NCI-H748 (cell line): ENCODE measurements at regions not wholly inside any gene's neighbourhood (a gene's known extent, or its start where the extent isn't known, plus 50 kb on each side); places are given as distances from the start of the nearest gene placed in this dataset.
A peak's percentile ranks its signal among the peaks of the same experiment; 100 is the strongest.

Experiments
- DNase-seq: peaks from one replicate; lab custom pipeline; 2025; ENCODE audit not compliant: unreplicated experiment; lab: John Stamatoyannopoulos, UW

DNA sequence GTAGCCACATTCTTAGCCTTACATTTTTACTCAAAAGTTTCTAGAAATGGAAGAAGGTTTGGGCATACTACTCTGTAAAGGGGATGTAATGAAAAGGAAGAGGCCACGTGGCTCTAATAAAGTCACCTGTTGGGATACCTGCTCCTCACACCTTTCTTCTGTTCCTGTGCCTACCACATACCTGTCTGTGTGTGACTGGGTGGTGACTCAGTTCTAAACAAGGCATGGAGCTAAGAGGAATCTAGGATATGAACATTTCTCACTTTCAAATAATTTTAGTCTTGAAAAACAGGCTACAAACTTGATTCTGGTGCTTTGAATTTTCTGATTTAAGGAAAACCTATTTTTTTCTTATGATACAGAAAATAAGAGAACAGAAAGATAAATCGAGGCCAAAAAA, 363.6 kb downstream of the RFPL4B start:
- no peak for DNase-seq

DNA sequence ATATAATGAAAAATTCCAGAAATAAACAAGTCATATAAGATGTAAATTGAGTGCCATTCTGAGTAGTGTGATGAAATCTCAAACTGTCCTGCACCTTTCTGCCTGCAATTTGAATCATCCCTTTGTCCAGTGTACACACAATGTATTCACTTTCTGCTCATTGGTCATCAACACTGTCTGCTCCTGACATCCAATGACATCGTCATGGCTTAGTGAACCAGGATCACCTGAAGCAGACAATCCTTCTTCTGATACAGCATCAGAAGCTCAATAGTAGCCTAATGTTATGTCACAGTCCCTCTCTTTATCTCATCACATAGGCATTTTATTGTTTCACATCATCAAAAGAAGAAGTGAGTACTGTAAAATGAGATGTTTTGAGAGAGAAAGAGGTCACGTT, 366.3 kb downstream of the RFPL4B start:
- DNase-seq = no peak

DNA sequence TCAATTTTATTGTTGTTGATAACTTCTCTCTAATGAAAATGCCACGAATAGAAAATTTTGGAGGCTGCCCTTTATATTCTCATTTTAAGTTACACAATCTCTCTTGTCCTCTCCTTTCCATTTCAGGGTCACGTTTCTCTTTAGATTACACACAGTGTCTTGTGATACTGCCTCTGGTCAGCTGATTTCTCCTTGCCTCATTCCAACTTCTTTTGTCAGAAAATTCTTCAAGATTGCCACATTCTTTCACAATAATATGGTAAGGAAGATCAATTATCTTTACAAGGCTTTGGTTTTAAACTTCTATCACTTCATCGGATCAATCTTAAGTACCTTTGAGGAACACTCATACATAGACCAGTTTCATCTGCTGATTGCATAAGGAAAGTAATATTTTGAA, 370.3 kb downstream of the RFPL4B start:
- DNase-seq = no peak

DNA sequence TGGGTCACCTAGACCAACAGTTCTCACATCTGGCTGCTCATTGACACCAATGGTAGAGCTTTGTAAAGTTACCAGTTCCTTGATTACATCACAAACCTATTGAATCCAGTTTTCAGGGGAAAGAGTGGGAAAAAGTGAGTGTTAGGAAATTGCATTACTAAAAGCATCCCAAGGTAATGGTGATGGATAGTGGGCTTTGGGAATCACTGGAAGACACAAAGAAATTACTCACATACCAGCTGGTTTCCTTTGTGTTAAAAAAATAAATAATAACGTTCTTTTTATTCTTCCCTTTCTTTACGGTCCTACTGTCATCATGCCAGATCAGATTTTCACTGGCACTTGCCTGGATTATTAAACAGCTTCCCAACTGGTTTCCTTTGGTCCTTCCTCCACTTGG, 370.7 kb downstream of the RFPL4B start:
- no peak for DNase-seq

DNA sequence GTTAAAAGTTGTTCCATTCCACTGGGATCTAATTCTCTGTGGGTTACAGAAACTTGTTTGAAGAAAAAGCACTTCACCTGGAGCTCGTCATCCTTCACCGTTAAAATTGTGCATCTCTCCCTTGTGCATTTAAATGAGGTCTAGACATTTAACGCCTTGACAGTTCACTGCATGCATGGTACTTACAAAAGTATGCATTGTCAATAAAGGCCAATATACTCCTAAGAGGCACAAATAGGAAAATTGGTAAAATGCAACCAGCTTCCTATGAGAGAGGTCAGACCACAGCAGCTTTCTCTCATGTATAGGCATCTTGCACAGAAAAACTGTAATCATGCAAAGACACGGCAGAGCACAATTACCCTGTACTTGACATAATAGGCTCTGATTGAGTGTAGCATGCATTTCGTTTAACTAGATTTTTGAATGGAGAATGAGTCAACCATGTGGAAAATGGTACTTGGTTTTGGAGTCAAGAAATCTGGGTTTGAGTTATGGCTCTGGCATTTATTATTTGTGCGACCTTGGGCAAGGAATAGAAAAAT, 378.5 kb downstream of the RFPL4B start:
- no peak for DNase-seq

DNA sequence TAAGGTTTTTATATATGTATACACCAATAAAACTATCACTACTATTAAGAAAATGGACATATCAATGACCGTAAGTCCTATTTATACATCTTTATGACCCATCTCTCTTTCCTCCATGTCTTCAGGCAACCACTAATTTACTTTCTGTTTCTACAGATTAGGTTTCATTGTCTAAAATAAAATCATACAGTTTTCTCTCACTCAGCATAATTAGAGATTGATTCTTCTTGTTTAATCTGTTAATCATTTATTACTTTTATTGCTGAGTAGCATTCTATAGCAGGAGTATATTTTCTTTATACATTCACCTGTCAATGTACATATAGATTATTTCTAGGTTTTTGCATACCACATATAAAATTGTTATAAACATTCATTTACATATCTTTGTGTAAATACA, 388.0 kb downstream of the RFPL4B start:
- no peak for DNase-seq

DNA sequence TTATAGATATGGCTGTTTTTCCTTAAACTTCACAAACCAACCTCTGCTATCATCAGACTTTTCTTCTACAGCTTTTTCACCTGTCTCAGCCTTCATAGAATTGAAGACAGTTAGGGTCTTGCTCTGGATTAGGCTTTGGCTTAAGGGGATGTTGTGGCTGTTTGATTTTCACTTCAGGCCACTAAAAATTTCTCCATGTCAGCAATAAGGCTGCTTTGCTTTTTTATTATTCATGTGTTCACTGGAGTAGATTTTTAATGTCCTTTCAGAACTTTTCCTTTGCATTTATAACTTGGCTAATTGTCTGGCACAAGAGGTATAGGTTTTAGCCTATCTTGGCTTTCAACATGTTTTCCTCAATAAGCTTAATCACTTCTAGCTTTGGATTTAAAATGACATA, 392.6 kb downstream of the RFPL4B start:
- DNase-seq = no peak

DNA sequence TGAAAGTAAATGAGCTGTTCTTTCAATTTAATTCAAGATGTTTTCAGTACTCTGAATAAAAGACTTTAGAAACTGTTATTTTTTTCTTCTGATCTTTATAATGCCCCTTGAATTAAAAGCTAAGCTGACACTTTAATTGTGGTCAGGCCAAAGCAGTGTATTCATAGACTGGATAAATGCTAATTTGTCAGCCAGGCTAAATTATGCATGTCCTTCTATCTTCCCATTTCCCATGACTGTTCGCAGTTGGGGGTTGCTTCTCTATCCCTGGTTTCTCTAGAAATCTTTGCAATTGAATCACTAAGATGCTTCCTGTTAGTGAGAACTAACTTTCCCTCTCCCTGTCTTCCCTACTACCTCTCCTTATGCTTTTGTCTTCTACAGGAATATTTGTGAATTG, 396.2 kb downstream of the RFPL4B start:
- no peak for DNase-seq

DNA sequence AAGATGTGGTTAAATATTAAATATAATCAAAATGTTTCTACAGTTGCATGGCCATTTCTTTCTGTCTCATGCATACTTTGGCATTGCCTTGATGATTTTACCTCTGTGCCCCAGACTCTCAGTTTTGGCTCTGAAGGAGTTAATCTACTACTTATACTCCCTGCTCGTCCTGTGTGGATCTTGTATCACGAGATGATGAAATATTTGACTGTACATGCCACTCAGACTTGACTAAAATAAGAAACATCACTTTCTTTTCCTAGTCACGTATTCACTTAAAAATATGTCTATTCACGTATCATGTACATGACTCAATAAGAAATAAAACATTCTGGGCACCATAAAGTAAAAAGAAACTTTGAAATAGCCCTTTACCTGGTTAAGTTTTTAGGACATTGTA, 397.7 kb downstream of the RFPL4B start:
- DNase-seq = no peak

DNA sequence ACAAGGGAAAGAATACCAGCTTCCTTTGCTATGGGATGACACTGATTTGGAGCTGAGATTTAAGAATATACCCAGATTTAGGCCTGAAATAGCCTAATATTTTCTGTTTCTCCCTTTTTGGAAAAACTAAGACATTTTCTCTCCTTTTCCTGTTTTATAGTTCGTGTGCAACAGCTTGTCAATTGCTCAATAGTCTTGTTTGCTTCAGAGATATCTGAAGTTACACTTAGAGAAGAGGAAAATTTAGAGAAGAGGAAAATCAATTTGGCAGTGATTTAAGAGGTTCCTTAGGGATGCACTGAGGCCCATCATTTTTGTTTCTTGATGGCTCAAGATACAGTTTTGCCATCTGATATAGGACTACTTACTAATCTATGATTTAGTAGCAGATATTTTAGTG, 398.6 kb downstream of the RFPL4B start:
- no peak for DNase-seq

DNA sequence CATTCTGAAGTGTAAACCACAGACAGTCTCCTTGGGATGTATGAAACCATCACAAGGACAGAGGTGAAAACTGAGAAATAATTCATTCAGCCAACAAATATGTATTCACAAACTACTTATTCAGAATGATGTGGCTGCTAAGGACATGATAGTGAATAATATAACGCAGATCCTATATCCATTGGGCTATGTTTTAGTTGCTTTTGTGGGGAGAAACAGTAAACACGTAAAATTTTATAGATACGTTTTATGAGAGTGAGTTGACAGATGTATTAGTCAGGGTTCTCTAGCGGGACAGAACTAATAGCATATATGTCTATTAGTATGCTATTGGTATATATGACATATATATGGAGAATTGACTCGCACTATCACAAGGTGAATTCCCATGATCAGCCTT, 402.5 kb downstream of the RFPL4B start:
- no peak for DNase-seq

DNA sequence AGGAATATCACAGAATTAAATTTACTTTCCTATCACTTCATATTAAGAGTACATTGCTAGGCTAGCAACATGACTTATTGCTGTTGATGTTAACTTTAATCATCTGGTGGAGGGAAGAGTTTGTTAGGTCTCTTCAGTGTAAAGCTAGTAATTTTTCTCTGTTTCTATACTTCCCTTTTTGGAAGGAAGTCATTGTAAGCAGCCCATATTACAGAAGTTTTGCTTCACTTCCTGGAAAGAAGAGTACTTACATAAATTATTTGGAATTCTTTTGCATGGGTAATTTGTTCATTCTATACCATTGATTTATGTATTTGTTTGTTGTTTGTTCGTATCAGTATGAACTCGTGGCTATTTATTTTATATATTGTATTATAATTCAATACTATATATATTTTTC, 405.2 kb downstream of the RFPL4B start:
- DNase-seq = no peak

DNA sequence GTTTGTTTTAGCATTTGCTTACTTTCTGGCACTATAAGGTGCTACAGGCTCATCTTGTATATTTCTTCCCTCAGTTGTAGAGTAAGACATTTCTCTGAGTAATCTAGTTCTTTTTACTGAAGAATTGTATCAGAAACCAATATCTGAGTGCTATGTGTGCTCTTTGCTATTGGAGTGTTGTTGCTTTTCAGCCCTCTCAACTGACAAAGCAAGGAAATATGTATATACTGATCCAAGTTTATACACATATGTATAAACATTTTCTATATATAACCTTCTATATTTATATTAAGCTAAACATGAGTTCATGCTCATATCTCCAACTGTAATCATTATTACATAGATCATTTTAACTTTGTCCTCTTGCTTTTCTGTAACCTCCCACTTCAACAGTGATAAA, 405.7 kb downstream of the RFPL4B start:
- no peak for DNase-seq

DNA sequence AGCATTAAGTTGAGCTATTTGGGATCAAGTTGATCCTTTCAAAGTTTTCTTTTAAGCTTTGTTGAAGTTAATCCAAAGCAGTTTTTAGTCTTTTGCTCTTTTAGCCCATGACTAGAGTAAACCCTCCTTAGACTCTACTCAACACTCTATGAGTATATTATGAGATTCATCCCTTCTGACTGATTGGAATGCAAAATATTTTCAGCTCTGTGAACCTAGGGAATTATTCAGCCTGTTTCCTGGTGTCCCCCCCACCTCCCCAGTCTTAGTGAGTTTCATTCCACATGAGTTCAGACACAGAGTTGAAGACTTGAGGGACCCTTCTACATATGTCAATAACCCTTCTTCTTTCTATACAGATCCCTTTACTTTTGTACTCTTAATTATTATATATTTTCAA, 413.7 kb downstream of the RFPL4B start:
- DNase-seq = no peak

DNA sequence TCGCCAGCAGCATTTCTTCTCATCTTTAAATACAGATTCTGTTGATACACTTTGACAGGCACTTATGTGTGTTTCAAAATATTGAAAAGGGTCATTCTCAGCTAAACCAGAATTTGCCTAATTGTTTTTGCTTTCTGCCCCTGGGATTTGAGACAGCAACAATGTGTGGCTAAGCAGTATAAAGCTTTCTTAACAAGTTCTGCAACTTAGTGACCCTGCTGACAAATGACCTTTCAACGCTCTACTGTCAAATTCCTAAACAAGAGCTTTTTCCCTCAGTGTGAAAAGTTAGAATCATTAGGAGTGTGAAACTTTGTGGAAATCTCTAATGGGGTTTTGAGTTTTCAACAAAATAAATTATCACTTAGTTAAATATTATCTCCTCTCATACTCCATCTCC, 414.6 kb downstream of the RFPL4B start:
- no peak for DNase-seq

DNA sequence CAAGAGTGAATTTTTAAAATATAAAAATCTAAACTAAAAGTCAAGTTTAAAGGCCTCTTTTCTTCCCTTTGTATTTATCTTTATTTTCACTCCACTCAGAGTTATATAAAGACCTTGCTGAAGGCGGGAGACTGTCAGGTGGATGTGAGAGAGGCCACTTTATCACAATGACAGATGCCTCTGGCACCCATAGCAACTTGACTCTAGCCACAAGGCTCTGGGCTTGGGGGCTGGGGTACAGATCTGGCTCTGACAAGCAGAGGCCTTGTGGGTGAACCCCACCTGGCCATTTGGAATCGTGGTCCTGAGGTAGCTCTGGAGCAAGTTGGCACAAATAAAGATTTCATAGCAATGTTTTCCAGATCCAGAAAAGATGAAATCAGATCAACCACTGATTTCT, 417.2 kb downstream of the RFPL4B start:
- no peak for DNase-seq

DNA sequence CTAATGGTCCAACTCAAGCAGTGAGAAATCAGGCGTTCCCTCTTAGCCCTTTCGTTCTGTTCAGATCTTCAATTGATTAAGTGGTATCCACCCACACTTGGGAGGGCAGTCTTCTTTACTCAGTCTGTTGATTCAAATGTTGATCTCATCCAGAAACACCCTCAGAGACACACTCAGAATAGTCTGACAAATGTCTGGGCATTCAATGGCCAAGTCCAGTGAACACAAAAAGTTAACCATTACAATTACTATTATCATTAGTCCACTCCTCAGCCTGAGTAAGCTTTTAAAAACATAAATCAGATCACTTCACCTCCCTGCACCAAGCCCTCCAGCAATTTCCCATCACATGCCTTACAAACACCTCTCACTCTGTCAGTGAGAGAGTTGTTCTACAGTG, 423.2 kb downstream of the RFPL4B start:
- peak; percentile 30 for DNase-seq

DNA sequence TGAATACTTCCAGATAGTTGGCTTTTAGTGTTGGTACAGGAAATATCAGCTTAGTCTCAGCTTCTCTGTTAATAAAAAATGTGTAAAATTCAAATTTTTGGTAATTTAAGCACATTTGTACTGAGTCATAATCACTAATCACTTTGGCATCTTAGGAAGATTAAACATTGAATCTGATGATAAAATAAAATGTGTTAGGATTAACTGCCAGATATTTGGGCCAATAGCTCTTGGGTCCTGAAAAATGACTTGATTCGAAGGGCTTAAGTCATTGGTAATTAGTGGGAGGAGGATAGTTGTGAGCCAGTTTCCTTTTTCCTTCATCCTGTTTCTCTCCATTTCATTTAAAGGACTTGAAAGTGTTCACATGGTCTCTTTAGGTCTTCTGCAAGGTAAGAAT, 426.1 kb downstream of the RFPL4B start:
- no peak for DNase-seq

DNA sequence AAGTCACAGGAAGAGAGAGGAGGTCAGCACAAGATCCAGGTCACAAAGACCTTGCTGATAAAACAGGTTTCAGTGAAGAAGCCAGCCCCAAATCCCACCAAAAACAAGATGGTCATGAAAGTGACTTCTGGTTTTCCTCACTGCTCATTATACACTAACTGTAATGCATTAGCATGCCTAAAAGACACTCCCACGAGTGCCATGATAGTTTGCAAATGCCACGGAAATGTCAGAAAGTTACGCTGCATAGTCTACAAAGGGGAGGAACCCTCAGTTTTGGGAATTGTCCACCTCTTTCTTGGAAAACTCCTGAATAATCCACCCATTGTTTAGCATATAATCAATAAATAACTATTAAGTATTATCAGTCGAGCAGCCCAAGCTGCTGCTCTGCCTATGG, 427.2 kb downstream of the RFPL4B start:
- DNase-seq = no peak

DNA sequence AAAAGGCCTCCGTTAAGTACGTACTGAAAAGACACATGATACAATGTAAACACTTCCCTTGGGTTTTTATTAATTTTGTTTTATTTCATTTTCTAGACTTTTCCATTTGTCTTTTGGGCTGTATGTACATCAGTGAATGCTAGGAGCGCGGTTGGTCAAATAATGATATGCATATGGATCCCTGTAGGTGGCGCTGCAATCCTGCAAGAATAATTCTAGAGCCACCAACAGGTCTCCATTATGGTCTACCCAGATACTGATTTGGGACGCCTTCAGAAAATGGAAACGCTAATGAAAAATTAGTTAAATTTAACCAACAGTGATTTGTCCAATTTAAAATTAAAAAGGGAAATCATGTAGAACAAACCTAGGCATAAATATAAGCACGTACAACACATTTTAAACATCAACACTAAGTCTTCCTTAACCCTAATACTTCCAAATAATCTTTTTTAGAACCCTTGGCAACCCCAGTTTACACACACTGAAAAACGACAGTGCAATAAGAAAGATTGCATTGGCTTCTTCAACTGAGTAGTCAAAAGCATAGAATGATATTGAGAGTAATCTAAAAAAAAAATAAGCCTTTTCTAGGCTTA, 433.5 kb downstream of the RFPL4B start:
- DNase-seq = peak; percentile 83

DNA sequence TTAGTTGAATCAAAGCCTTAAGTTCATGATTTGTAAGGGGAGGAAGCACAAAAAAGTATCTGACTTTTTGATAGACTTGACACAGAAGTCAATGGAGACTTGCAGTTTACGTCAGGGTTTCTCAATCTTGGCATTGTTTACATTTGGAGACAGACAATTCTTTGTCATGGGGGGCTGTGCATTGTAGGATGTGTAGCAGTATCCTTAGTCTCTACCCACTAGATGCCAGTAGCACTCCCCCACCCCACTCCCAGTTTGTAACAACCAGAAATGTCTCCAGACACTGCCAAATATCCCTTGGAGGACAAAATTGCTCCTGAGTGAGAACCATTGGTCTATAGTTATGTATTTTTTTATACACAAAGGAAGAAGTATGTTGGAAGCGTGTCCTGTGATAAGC, 434.1 kb downstream of the RFPL4B start:
- DNase-seq = peak; percentile 18

DNA sequence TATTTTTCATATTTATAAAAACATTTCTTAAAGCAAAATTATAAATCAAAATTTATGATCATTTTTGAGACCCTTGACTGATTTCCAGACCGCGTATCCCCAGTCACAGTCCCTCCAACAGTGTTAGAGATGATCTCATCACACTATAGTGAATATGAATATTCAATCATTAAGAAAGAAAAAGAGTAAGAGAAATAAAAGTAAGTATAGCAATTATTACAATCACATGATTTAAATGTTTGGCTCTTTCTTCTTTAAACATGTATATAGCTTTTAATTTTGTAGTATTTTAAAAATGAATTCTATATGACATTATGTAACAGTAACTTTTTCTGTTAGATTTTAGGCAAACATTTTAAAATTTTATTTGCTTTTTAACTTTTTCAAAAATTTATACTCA, 438.3 kb downstream of the RFPL4B start:
- no peak for DNase-seq

DNA sequence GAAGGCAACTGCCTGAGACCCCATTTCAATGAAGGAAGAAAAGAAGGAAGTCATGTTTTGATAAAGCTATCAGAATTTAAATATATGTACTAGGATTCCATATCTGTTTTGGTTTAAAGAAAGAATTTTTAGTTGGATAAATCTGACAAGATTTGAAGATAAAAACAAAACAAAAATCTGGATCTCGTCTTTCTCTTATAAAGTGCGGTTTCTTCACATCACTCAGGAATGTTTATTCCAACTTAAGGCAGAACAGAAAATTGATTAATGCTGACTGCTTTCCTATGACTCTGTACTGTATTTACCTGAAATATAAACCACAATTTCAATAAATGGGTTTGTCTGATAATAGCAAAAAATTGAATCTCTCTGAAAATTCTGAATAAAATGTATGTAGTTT, 439.7 kb downstream of the RFPL4B start:
- no peak for DNase-seq

DNA sequence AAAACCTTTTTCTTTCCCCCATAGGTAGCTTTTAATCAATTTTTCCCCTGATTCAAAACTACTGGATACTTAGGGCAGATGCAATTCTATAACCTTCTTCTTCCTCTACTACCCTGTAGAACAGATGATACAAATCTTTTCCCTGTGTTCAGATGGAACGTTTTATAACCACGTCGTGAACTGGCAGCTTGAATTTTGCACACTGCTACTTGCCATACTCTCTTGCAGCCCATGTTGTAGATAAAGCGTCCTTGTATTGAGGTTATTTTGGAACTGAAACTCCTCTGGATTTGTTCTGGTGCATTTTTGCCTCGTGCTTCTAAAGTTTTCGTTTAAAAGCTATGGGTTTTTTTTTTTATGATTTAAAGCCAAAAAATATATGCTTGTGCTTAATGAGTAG, 440.2 kb downstream of the RFPL4B start:
- DNase-seq = no peak
